ENCODE measurements at regions not wholly inside any gene's neighbourhood (a gene's known extent, or its start where the extent isn't known, plus 50 kb on each side); places are given as distances from the start of the nearest gene placed in this dataset.

- no peaks in the 10 kb centered on the region for H4K20me1 ChIP-seq (ENCODE audit: insufficient read depth)
- TF ChIP-seq EZH2 (IDR thresholded peaks at IDR 0.05; ENCODE audit: borderline replicate concordance, insufficient read depth, low read length, poor library complexity, severe bottlenecking) (no peak), CTCF (IDR thresholded peaks at IDR 0.05; ENCODE audit: poor library complexity, severe bottlenecking) (no peak), POLR2AphosphoS5 (IDR thresholded peaks at IDR 0.05) (no peak), MXI1 (conservative IDR thresholded peaks at IDR 0.05; ENCODE audit: poor library complexity, severe bottlenecking) (no peak), SMC3 (conservative IDR thresholded peaks at IDR 0.05; ENCODE audit: poor library complexity) (no peak), RAD21 (conservative IDR thresholded peaks at IDR 0.05) (no peak), REST (IDR thresholded peaks at IDR 0.05; ENCODE audit: borderline replicate concordance) (no peak), TAF1 (IDR thresholded peaks at IDR 0.05; ENCODE audit: low read depth) (no peak)
- H3K27ac ChIP-seq (ENCODE audit: low read length): no peak overlapping the region
- H3K4me2 ChIP-seq (ENCODE audit: low read length): no peak overlapping the region
- H3F3A ChIP-seq (ENCODE audit: insufficient read depth, low read length, poor library complexity, severe bottlenecking): no peaks in the 10 kb centered on the region
- H3K4me3 ChIP-seq (ENCODE audit: low read length): no peak overlapping the region
- no peaks in the 10 kb centered on the region for H3K9me2 ChIP-seq (ENCODE audit: insufficient read depth, low read length)
- H3K36me3 ChIP-seq (ENCODE audit: insufficient read depth, low read length): no peaks in the 10 kb centered on the region
- H3K9me3 ChIP-seq (ENCODE audit: low read length): no peaks in the 10 kb centered on the region
- H2AFZ ChIP-seq (ENCODE audit: low read depth, low read length): no peak overlapping the region
- H3K27me3 ChIP-seq (ENCODE audit: insufficient read depth, low read depth, low read length): no peaks in the 10 kb centered on the region
- no peaks in the 10 kb centered on the region for H3K79me2 ChIP-seq (replicated peaks; ENCODE audit: insufficient read depth, low read length)
- H3K9ac ChIP-seq (ENCODE audit: low read length): no peak overlapping the region
Observed at GRCh38 chr5:5602554-5602953, 180.1 kb downstream of the ICE1 start.

- Histone ChIP-seq H3K79me2 (replicated peaks; ENCODE audit: insufficient read depth, low read length) (no peaks in the 10 kb centered on the region), H3K4me3 (ENCODE audit: low read length) (no peak overlapping the region), H3K27ac (ENCODE audit: low read length) (no peak overlapping the region), H3K9me3 (ENCODE audit: low read length) (no peaks in the 10 kb centered on the region), H3K9me2 (ENCODE audit: insufficient read depth, low read length) (no peaks in the 10 kb centered on the region), H2AFZ (ENCODE audit: low read depth, low read length) (no peak overlapping the region), H3K27me3 (ENCODE audit: insufficient read depth, low read depth, low read length) (no peaks in the 10 kb centered on the region), H3K9ac (ENCODE audit: low read length) (no peak overlapping the region), H3F3A (ENCODE audit: insufficient read depth, low read length, poor library complexity, severe bottlenecking) (no peaks in the 10 kb centered on the region), H3K4me2 (ENCODE audit: low read length) (no peak overlapping the region), H4K20me1 (ENCODE audit: insufficient read depth) (no peaks in the 10 kb centered on the region), H3K36me3 (ENCODE audit: insufficient read depth, low read length) (no peaks in the 10 kb centered on the region)
- TF ChIP-seq POLR2AphosphoS5 (IDR thresholded peaks at IDR 0.05) (no peak), CTCF (IDR thresholded peaks at IDR 0.05; ENCODE audit: poor library complexity, severe bottlenecking) (no peak)
Observed at GRCh38 chr5:5598547-5599113, 176.2 kb downstream of the ICE1 start.

All from neural cell (in vitro differentiated cells).